ENCODE measurements at regions not wholly inside any gene's neighbourhood (a gene's known extent, or its start where the extent isn't known, plus 50 kb on each side); places are given as distances from the start of the nearest gene placed in this dataset.

DNA sequence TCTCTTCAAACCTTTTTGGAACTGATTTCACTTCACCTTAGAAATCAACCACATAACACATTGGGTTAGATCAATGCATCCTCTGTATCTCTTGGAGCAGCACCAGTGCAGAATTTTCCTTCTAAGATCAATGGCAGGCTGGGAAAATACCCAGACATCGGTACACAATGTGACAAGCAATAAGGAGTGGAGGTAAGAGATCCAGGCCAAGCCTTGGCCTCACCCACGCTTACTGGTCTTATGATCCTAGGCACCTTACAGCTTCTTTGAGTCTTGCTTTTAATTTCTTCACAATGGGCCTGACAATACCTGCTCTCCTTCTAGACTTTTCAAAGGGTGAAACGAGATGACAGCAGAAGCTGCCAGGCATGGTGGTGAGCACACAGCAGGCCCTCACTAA, 232.0 kb downstream of the LACC1 start:
- no peak overlapping the region for H3K4me3 ChIP-seq
- H3K4me1 ChIP-seq, result peaks cover 2% of the 10 kb centered on the region
- intact Hi-C loops (cut with DNase I), result no loop called here
- ATAC-seq (no peak), DNase-seq (no peak)
- no peaks in the 10 kb centered on the region for H3K27me3 ChIP-seq (ENCODE audit: low read depth)
- TF ChIP-seq, protein P1, sequence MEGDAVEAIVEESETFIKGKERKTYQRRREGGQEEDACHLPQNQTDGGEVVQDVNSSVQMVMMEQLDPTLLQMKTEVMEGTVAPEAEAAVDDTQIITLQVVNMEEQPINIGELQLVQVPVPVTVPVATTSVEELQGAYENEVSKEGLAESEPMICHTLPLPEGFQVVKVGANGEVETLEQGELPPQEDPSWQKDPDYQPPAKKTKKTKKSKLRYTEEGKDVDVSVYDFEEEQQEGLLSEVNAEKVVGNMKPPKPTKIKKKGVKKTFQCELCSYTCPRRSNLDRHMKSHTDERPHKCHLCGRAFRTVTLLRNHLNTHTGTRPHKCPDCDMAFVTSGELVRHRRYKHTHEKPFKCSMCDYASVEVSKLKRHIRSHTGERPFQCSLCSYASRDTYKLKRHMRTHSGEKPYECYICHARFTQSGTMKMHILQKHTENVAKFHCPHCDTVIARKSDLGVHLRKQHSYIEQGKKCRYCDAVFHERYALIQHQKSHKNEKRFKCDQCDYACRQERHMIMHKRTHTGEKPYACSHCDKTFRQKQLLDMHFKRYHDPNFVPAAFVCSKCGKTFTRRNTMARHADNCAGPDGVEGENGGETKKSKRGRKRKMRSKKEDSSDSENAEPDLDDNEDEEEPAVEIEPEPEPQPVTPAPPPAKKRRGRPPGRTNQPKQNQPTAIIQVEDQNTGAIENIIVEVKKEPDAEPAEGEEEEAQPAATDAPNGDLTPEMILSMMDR (IDR thresholded peaks at IDR 0.05), result no peak
- H3K36me3 ChIP-seq, result no peaks in the 10 kb centered on the region
- H3K27ac ChIP-seq, result no peak overlapping the region
- H3K9me3 ChIP-seq, result no peaks in the 10 kb centered on the region

DNA sequence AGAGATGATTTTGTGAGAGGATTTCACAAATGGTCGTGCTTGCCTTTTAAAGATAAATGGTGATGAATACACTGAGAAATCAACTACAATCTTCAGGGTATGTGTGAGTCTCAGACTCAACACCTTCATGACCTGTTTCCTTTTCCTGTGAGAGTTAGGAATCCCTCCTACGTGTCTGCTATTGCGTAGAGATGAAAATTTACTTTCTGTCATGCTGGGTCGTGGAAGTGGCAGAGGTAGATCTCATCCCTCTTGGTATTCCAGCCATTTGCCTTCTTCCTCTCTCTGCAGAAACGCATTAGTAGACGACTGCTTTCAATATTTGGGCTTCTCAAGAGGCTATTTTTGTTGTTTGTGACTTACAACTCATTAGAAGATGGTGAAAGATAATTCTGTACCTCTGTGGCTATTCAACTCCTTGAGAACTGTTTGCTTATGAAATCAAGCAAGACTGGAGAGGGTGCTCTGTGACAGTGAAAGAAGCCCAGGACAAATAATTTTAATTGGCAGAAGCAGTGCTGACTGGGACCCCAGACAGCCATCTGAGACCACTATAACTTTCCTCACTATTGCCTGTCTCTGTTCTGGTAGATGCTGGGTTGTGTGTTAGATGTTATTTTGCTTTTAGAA, 233.1 kb downstream of the LACC1 start:
- H3K4me1 ChIP-seq, result peaks cover 13% of the 10 kb centered on the region
- no peaks in the 10 kb centered on the region for H3K36me3 ChIP-seq
- no peak overlapping the region for H3K4me3 ChIP-seq
- ATAC-seq, result no peak
- H3K9me3 ChIP-seq, result no peaks in the 10 kb centered on the region
- no peaks in the 10 kb centered on the region for H3K27me3 ChIP-seq (ENCODE audit: low read depth)
- DNase-seq, result no peak
- no peak overlapping the region for H3K27ac ChIP-seq
- TF ChIP-seq, protein P1 (IDR thresholded peaks at IDR 0.05), result no peak
- intact Hi-C loops (cut with DNase I), result no loop called here

DNA sequence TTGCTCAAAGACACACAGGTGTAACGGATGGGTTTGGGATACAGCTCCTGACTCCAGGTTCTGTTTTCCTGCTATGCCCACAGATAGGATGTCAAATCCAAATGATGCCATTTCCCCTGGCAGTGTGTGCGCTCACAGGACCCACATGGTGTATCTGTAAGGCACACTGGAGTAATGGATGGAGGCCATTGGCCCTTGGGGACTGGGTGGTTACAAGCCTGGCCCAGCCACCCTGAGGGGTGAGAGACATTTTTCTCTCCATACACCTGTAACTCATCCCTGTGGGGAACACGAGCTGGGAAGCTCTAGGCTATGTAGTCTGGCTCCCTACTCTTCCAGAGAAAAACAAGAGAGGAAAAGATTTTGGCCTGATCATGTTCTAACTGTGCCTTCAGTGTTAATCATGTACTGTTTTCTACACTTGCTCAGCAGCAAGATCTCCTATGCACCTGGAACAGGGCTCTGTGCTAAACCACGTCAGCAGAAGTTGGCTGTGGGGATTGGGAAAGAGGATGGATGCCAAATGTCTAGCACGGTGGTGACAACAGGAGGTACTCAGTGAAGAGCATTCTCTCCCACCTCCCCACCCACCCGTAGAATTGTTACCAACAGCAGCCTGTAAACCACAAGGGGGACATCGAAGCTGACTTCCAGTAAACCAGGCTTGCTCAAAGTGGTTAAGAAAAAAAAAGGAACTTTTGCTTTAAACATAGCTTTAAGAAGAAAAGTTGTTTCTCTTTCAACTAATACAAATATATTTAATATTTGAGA, 237.0 kb downstream of the LACC1 start:
- H3K27ac ChIP-seq, result peak overlapping the region; percentile 4
- intact Hi-C loops (cut with DNase I), result no loop called here
- H3K9me3 ChIP-seq, result no peaks in the 10 kb centered on the region
- TF ChIP-seq, protein P1 (IDR thresholded peaks at IDR 0.05), result no peak
- ATAC-seq (peak; percentile 62 to 69), DNase-seq (no peak)
- H3K4me1 ChIP-seq, result peaks cover 17% of the 10 kb centered on the region
- H3K27me3 ChIP-seq (ENCODE audit: low read depth), result no peaks in the 10 kb centered on the region
- no peak overlapping the region for H3K4me3 ChIP-seq
- H3K36me3 ChIP-seq, result no peaks in the 10 kb centered on the region

DNA sequence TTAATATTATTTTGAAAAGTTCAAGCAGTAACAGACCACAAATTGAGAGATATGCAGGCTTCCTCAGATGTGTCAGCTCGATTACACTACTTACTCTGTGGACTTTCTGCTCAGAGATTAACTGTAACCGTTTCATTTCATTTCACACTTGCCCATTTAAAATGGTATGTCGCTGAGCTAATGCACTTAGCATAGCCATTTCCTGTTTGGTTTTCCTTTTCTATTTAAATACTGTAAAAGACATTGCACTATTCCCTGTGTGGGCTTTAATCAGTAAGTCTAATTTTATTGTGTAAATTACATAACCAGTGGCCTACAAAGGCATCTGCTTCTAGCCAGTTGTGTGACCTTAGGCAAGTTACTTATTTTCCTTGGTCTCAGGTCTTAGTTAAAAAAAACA, 237.6 kb downstream of the LACC1 start:
- peaks cover 17% of the 10 kb centered on the region for H3K4me1 ChIP-seq
- H3K27ac ChIP-seq, result peak overlapping the region; percentile 4
- H3K9me3 ChIP-seq, result no peaks in the 10 kb centered on the region
- TF ChIP-seq, protein P1 (IDR thresholded peaks at IDR 0.05), result no peak
- no peaks in the 10 kb centered on the region for H3K27me3 ChIP-seq (ENCODE audit: low read depth)
- no peaks in the 10 kb centered on the region for H3K36me3 ChIP-seq
- H3K4me3 ChIP-seq, result no peak overlapping the region
- DNase-seq, result no peak
- peak in 1 of 2 donors; percentile 55 for ATAC-seq
- intact Hi-C loops (cut with DNase I), result no loop called here

DNA sequence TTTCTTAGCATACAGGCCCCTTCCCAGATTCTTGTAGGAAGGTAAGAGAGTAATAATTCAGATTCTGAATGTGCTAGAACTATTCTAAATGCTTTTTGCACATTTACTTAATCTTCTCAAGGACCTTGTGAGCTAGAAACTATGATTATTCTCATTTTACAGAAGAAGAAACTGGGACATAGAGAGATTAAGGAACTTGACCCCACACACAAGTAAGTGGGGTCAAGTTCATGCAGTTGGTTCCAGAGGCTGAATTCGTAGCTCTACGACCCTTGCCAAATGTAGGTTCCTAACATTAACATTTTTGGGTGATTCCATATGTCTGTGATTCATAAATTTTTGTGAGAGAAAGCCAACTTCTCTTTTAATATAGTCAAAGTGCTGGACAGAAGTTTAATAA, 238.1 kb downstream of the LACC1 start:
- Histone ChIP-seq H3K36me3 (no peaks in the 10 kb centered on the region), H3K9me3 (no peaks in the 10 kb centered on the region), H3K27ac (peak overlapping the region; percentile 4), H3K4me1 (peaks cover 17% of the 10 kb centered on the region), H3K4me3 (no peak overlapping the region), H3K27me3 (ENCODE audit: low read depth) (no peaks in the 10 kb centered on the region)
- ATAC-seq, result peak in 1 of 2 donors; percentile 37
- DNase-seq, result no peak
- TF ChIP-seq, protein P1 (IDR thresholded peaks at IDR 0.05), result no peak
- intact Hi-C loops (cut with DNase I), result no loop called here

Data from lower lobe of right lung (tissue), 2 donors.